Heart left ventricle (tissue), 16 donors: ENCODE measurements at regions not wholly inside any gene's neighbourhood (a gene's known extent, or its start where the extent isn't known, plus 50 kb on each side); places are given as distances from the start of the nearest gene placed in this dataset.
A peak's percentile ranks its signal among the peaks of the same experiment; 100 is the strongest.

Source experiments
- ATAC-seq, 4 donors: fragments of 200-7000 bp; cut with Tn5 transposase; one replicate each; pipeline ENCODE4 v1.9.1; 2020 to 2022; ENCODE audit warnings: moderate library complexity in 4 of 4, mild to moderate bottlenecking in 3 of 4, moderate number of reproducible peaks in 1 of 4
- DNase-seq, 5 donors: peaks; one replicate each; pipeline ENCODE4 v3.0.0-alpha.2; 2020
- H3K27ac ChIP-seq, 12 donors: fragments of 200-600 bp; sonication (generic) in 4 of 12; one replicate each; pipeline versions ENCODE4 v1.5.0 to v1.8.0; 2016 to 2022; ENCODE audit warnings: mild to moderate bottlenecking in 2 of 12
- H3K27me3 ChIP-seq, 9 donors: fragments of 200-600 bp; sonication (generic) in 2 of 9; one replicate each; pipeline versions ENCODE4 v1.5.1 to v1.8.0; 2016 to 2022; ENCODE audit warnings: mild to moderate bottlenecking in 3 of 9
- H3K36me3 ChIP-seq, 9 donors: fragments of 200-600 bp; sonication (generic) in 2 of 9; one replicate each; pipeline versions ENCODE4 v1.5.0 to v1.8.0; 2018 to 2022; ENCODE audit warnings: mild to moderate bottlenecking in 2 of 9
- H3K4me1 ChIP-seq, 12 donors: fragments of 200-600 bp; sonication (generic) in 4 of 12; one replicate each; pipeline versions ENCODE4 v1.5.0 to v1.8.0; 2016 to 2022; ENCODE audit warnings: mild to moderate bottlenecking in 3 of 12
- H3K4me3 ChIP-seq, 12 donors: fragments of 200-600 bp; sonication (generic) in 4 of 12; one replicate each; pipeline versions ENCODE4 v1.5.0 to v1.8.0; 2017 to 2022; ENCODE audit warnings: mild to moderate bottlenecking in 9 of 12, moderate library complexity in 4 of 12
- H3K9me3 ChIP-seq, 12 donors: fragments of 200-600 bp; sonication (generic) in 4 of 12; one replicate each; pipeline versions ENCODE4 v1.5.0 to v1.8.0; 2016 to 2022; ENCODE audit warnings: mild to moderate bottlenecking in 1 of 12
- CTCF ChIP-seq, 12 donors: fragments of 200-600 bp; sonication (generic) in 4 of 12; IDR thresholded peaks; one replicate each; pipeline versions ENCODE4 v1.5.0 to v1.8.0; 2018 to 2022; ENCODE audit warnings: antibody characterized with exemption in 12 of 12, mild to moderate bottlenecking in 5 of 12
- POLR2A ChIP-seq, 2 donors: fragments of 450-650 bp; IDR thresholded peaks; one replicate each; pipeline ENCODE4 v1.6.1; 2017; ENCODE audit warnings: antibody characterized with exemption in 2 of 2, mild to moderate bottlenecking in 2 of 2, moderate library complexity in 2 of 2
- WGBS, 4 donors: extraction: QIAGEN DNeasy Blood & Tissue Kit in 2 of 4; methylation state at CpG; one replicate each; pipeline versions ENCODE4 v1.1.5 to v1.1.7; 2013 to 2018; 5-methylcytosine and 5-hydroxymethylcytosine counted together
- intact Hi-C, 10 donors: fragments of 100-400 bp; cut with DNase I; formaldehyde crosslinking; loops; one replicate each; pipeline versions ENCODE4 v1.11.1 to v1.14.2; 2022
- donor health status: ischemic (EF 13 %, LVEDD 7.1; RV severe dilation, severe dysfunction).
- donor health status: healthy with polysubstance abuse.
- donor health status: DM: no; HTN: yes; CAD: no.
- donor health status: DM: no; HTN: no; CAD: no.
- donor health status: ischemic (EF 25% LVEDD 6.9; RV normal size, moderate dysfunction).
- donor health status: ischemic (EF 25% LVEDD 5.7; RV mildly dilated, moderate dysfunction).
- donor health status: healthy.
- donor health status: DM: yes; HTN: yes; CAD: no.
- donor health status: ischemic (EF 35%, LVEDD 5.7; RV mildly dilated, moderate dysfunction).
- donor health status: nonischemic (EF 11% LVEDD 7.7; RV severe dilation, severe dysfunction).
- donor health status: DM: yes; HTN: yes; CAD: no.
- donor health status: PGD.
- donor health status: ischemic (EF 29% LVEDD 5.4; RV normal size, mild dysfunction).
- donor health status: nonischemic (EF 23%, LVEDD 6.1; RV moderate dilation, normal function).

GRCh38 chr1:96236156-96236739, 485.3 kb upstream of the PTBP2 start:
- Histone ChIP-seq H3K4me3 (no peak overlapping the region), H3K4me1 (no peaks in the 10 kb centered on the region), H3K27me3 (peaks cover 0 to 4% (median 0%) of the 10 kb centered on the region in 9 donors), H3K36me3 (no peaks in the 10 kb centered on the region), H3K9me3 (no peaks in the 10 kb centered on the region), H3K27ac (no peak overlapping the region)
- DNase-seq, result no peak
- peak in 1 of 4 donors; percentile 49 for ATAC-seq
- WGBS, 4 donors, result 28 to 33% (median 32%) methylated on average over 4 of the region's 4 CpGs
- intact Hi-C loops, result loop anchor here in 4 of 10 donors (5.0 to 10.0 kb wide), 4 partner anchors 519 to 1819 kb away; no protein-coding TSS in a partner anchor
- TF ChIP-seq POLR2A (IDR thresholded peaks at IDR 0.05), result no peak
- peak in 11 of 12 donors; percentile 23 to 62 (median 48) for TF ChIP-seq CTCF (IDR thresholded peaks at IDR 0.05)

GRCh38 chr1:96238426-96238825, 483.2 kb upstream of the PTBP2 start:
- Histone ChIP-seq H3K4me1 (no peaks in the 10 kb centered on the region), H3K4me3 (no peak overlapping the region), H3K9me3 (no peaks in the 10 kb centered on the region), H3K36me3 (no peaks in the 10 kb centered on the region), H3K27ac (no peak overlapping the region), H3K27me3 (no peaks in the 10 kb centered on the region)
- no peak for DNase-seq
- intact Hi-C loops, result loop anchor here in 4 of 10 donors (5.0 to 10.0 kb wide), 4 partner anchors 516 to 1816 kb away; no protein-coding TSS in a partner anchor
- no peak for TF ChIP-seq CTCF (IDR thresholded peaks at IDR 0.05)
- TF ChIP-seq POLR2A (IDR thresholded peaks at IDR 0.05), result no peak
- ATAC-seq, result no peak
- WGBS, 4 donors, result 60 to 69% (median 67%) methylated on average over 4 of the region's 4 CpGs

- TF ChIP-seq CTCF (IDR thresholded peaks at IDR 0.05) (no peak), POLR2A (IDR thresholded peaks at IDR 0.05) (no peak)
- no peak for DNase-seq
- intact Hi-C loops, result no loop called here
- Histone ChIP-seq H3K27ac (no peak overlapping the region), H3K27me3 (no peaks in the 10 kb centered on the region), H3K9me3 (no peaks in the 10 kb centered on the region), H3K4me3 (no peak overlapping the region), H3K36me3 (no peaks in the 10 kb centered on the region), H3K4me1 (no peaks in the 10 kb centered on the region)
- no peak for ATAC-seq
These were observed 481.1 kb upstream of the PTBP2 start for GRCh38 chr1:96240438-96240837.

- no peaks in the 10 kb centered on the region for H3K9me3 ChIP-seq
- TF ChIP-seq CTCF (IDR thresholded peaks at IDR 0.05) (no peak), POLR2A (IDR thresholded peaks at IDR 0.05) (no peak)
- H3K27me3 ChIP-seq, result no peaks in the 10 kb centered on the region
- DNase-seq, result no peak
- H3K27ac ChIP-seq, result no peak overlapping the region
- no peak for ATAC-seq
- intact Hi-C loops, result no loop called here
- H3K36me3 ChIP-seq, result no peaks in the 10 kb centered on the region
- H3K4me3 ChIP-seq, result no peak overlapping the region
- 66 to 73% (median 71%) methylated on average over 4 of the region's 4 CpGs for WGBS, 4 donors
- H3K4me1 ChIP-seq, result no peaks in the 10 kb centered on the region
These were observed 468.1 kb upstream of the PTBP2 start for GRCh38 chr1:96253246-96254035.
